ENCODE measurements at regions not wholly inside any gene's neighbourhood (a gene's known extent, or its start where the extent isn't known, plus 50 kb on each side); places are given as distances from the start of the nearest gene placed in this dataset.

GRCh38 chr6:169936355-169936975, 185.0 kb downstream of the ERMARD start:
- no peak overlapping the region for H3K4me3 Mint-ChIP-seq (ENCODE audit: unreplicated experiment)
- peaks cover 2% of the 10 kb centered on the region for H3K9me3 Mint-ChIP-seq (ENCODE audit: unreplicated experiment)
- no peak for DNase-seq (ENCODE audit: low read depth)

GRCh38 chr6:169935861-169936260, 184.4 kb downstream of the ERMARD start:
- FAIRE-seq (no peak), DNase-seq (ENCODE audit: low read depth) (no peak)
- Mint-ChIP-seq H3K27ac (ENCODE audit: unreplicated experiment) (no peak overlapping the region), H3K4me3 (ENCODE audit: unreplicated experiment) (no peak overlapping the region), H3K4me1 (ENCODE audit: low read depth, unreplicated experiment) (peaks cover 5% of the 10 kb centered on the region), H3K9me3 (ENCODE audit: unreplicated experiment) (peaks cover 2% of the 10 kb centered on the region), H3K36me3 (ENCODE audit: low read depth, unreplicated experiment) (no peaks in the 10 kb centered on the region), H3K27me3 (ENCODE audit: low read depth, unreplicated experiment) (peaks cover 53% of the 10 kb centered on the region)
- Histone ChIP-seq H3K27ac (ENCODE audit: low read depth, low read length) (no peak overlapping the region), H3K9me3 (ENCODE audit: insufficient read depth, low read depth, low read length) (no peaks in the 10 kb centered on the region), H2AFZ (ENCODE audit: low read depth, low read length) (no peak overlapping the region), H3K4me3 (ENCODE audit: insufficient read depth, low read depth, low read length) (no peak overlapping the region), H3K9ac (ENCODE audit: low read length) (no peak overlapping the region), H3K4me1 (ENCODE audit: insufficient read depth, low read length) (no peaks in the 10 kb centered on the region), H3K4me2 (ENCODE audit: low read length) (no peak overlapping the region), H4K20me1 (ENCODE audit: insufficient read depth, low read length) (no peaks in the 10 kb centered on the region), H3K36me3 (ENCODE audit: insufficient read depth, low read length) (no peaks in the 10 kb centered on the region), H3K27me3 (ENCODE audit: insufficient read depth, low read length) (no peaks in the 10 kb centered on the region), H3K79me2 (ENCODE audit: insufficient read depth, low read length) (no peaks in the 10 kb centered on the region)
- no peak for TF ChIP-seq EZH2 (IDR thresholded peaks at IDR 0.05; ENCODE audit: insufficient read depth, low read length)
- TF ChIP-seq CTCF (IDR thresholded peaks at IDR 0.05; ENCODE audit: insufficient read depth, low read depth, low read length), result no peak

More at GRCh38 chr6:169936355-169936975, 185.0 kb downstream of the ERMARD start:
- no peak for FAIRE-seq
- Histone ChIP-seq H3K36me3 (ENCODE audit: insufficient read depth, low read length) (no peaks in the 10 kb centered on the region), H2AFZ (ENCODE audit: low read depth, low read length) (no peak overlapping the region), H3K27me3 (ENCODE audit: insufficient read depth, low read length) (no peaks in the 10 kb centered on the region), H3K9ac (ENCODE audit: low read length) (no peak overlapping the region), H3K79me2 (ENCODE audit: insufficient read depth, low read length) (no peaks in the 10 kb centered on the region), H3K4me3 (ENCODE audit: insufficient read depth, low read depth, low read length) (no peak overlapping the region), H3K27ac (ENCODE audit: low read depth, low read length) (no peak overlapping the region), H4K20me1 (ENCODE audit: insufficient read depth, low read length) (no peaks in the 10 kb centered on the region), H3K4me1 (ENCODE audit: insufficient read depth, low read length) (no peaks in the 10 kb centered on the region), H3K4me2 (ENCODE audit: low read length) (no peak overlapping the region), H3K9me3 (ENCODE audit: insufficient read depth, low read depth, low read length) (no peaks in the 10 kb centered on the region)
- H3K4me1 Mint-ChIP-seq (ENCODE audit: low read depth, unreplicated experiment), result peaks cover 5% of the 10 kb centered on the region
- no peak overlapping the region for H3K27ac Mint-ChIP-seq (ENCODE audit: unreplicated experiment)
- no peaks in the 10 kb centered on the region for H3K36me3 Mint-ChIP-seq (ENCODE audit: low read depth, unreplicated experiment)
- peaks cover 55% of the 10 kb centered on the region for H3K27me3 Mint-ChIP-seq (ENCODE audit: low read depth, unreplicated experiment)
- TF ChIP-seq EZH2 (IDR thresholded peaks at IDR 0.05; ENCODE audit: insufficient read depth, low read length), result no peak
- TF ChIP-seq CTCF (IDR thresholded peaks at IDR 0.05; ENCODE audit: insufficient read depth, low read depth, low read length), result no peak

- H3K79me2 ChIP-seq (ENCODE audit: insufficient read depth, low read length), result no peaks in the 10 kb centered on the region
- H3K27me3 ChIP-seq (ENCODE audit: insufficient read depth, low read length), result no peaks in the 10 kb centered on the region
- H3K9me3 Mint-ChIP-seq (ENCODE audit: unreplicated experiment), result peaks cover 2% of the 10 kb centered on the region
- FAIRE-seq (no peak), DNase-seq (ENCODE audit: low read depth) (no peak)
- no peaks in the 10 kb centered on the region for H3K9me3 ChIP-seq (ENCODE audit: insufficient read depth, low read depth, low read length)
- no peak overlapping the region for H3K27ac ChIP-seq (ENCODE audit: low read depth, low read length)
- H3K36me3 Mint-ChIP-seq (ENCODE audit: low read depth, unreplicated experiment), result no peaks in the 10 kb centered on the region
- no peak overlapping the region for H3K4me3 ChIP-seq (ENCODE audit: insufficient read depth, low read depth, low read length)
- no peaks in the 10 kb centered on the region for H3K36me3 ChIP-seq (ENCODE audit: insufficient read depth, low read length)
- no peak overlapping the region for H2AFZ ChIP-seq (ENCODE audit: low read depth, low read length)
- no peak overlapping the region for H3K9ac ChIP-seq (ENCODE audit: low read length)
- H3K4me3 Mint-ChIP-seq (ENCODE audit: unreplicated experiment), result no peak overlapping the region
- H3K27ac Mint-ChIP-seq (ENCODE audit: unreplicated experiment), result no peak overlapping the region
- H4K20me1 ChIP-seq (ENCODE audit: insufficient read depth, low read length), result no peaks in the 10 kb centered on the region
- no peak overlapping the region for H3K4me2 ChIP-seq (ENCODE audit: low read length)
- no peaks in the 10 kb centered on the region for H3K4me1 ChIP-seq (ENCODE audit: insufficient read depth, low read length)
- no peak for TF ChIP-seq CTCF (IDR thresholded peaks at IDR 0.05; ENCODE audit: insufficient read depth, low read depth, low read length)
- TF ChIP-seq EZH2 (IDR thresholded peaks at IDR 0.05; ENCODE audit: insufficient read depth, low read length), result no peak
- peaks cover 5% of the 10 kb centered on the region for H3K4me1 Mint-ChIP-seq (ENCODE audit: low read depth, unreplicated experiment)
- peaks cover 53% of the 10 kb centered on the region for H3K27me3 Mint-ChIP-seq (ENCODE audit: low read depth, unreplicated experiment)
These were observed 183.9 kb downstream of the ERMARD start for GRCh38 chr6:169935348-169935718.

Measured in astrocyte (in vitro differentiated cells and primary cell).